ENCODE measurements at regions not wholly inside any gene's neighbourhood (a gene's known extent, or its start where the extent isn't known, plus 50 kb on each side); places are given as distances from the start of the nearest gene placed in this dataset.

GRCh38 chr7:17396692-17397091, 98.2 kb downstream of the AHR start:
- Histone ChIP-seq H3K4me1 (ENCODE audit: control insufficient read depth in 1 of 2, insufficient read depth in 2 of 2, low read length in 2 of 2) (peaks cover 0 to 7% of the 10 kb centered on the region in 2 donors), H3K4me3 (ENCODE audit: low read depth in 1 of 2, low read length in 2 of 2) (no peak overlapping the region), H3K9me3 (ENCODE audit: control insufficient read depth in 1 of 2, low read length in 2 of 2) (peaks cover 3 to 11% of the 10 kb centered on the region in 2 donors), H3K27ac (ENCODE audit: low read depth, low read length) (no peak overlapping the region), H3K36me3 (ENCODE audit: control insufficient read depth in 1 of 2, insufficient read depth in 2 of 2, low read length in 2 of 2) (no peaks in the 10 kb centered on the region), H3K9ac (ENCODE audit: low read depth in 1 of 2, low read length in 2 of 2) (no peak overlapping the region), H3K27me3 (ENCODE audit: control insufficient read depth in 1 of 2, insufficient read depth in 2 of 2, low read length in 2 of 2) (no peaks in the 10 kb centered on the region)

- Histone ChIP-seq H3K9me3 (ENCODE audit: control insufficient read depth in 1 of 2, low read length in 2 of 2) (no peaks in the 10 kb centered on the region), H3K27me3 (ENCODE audit: control insufficient read depth in 1 of 2, insufficient read depth in 2 of 2, low read length in 2 of 2) (no peaks in the 10 kb centered on the region), H3K27ac (ENCODE audit: low read depth, low read length) (no peak overlapping the region), H3K4me1 (ENCODE audit: control insufficient read depth in 1 of 2, insufficient read depth in 2 of 2, low read length in 2 of 2) (peaks cover 6 to 21% of the 10 kb centered on the region in 2 donors), H3K36me3 (ENCODE audit: control insufficient read depth in 1 of 2, insufficient read depth in 2 of 2, low read length in 2 of 2) (no peaks in the 10 kb centered on the region), H3K4me3 (ENCODE audit: low read depth in 1 of 2, low read length in 2 of 2) (peak overlapping the region in 1 of 2 donors; percentile 11), H3K9ac (ENCODE audit: low read depth in 1 of 2, low read length in 2 of 2) (no peak overlapping the region)
Measured at GRCh38 chr7:17401791-17402627, 103.6 kb downstream of the AHR start.

- no peak overlapping the region for H3K9ac ChIP-seq (ENCODE audit: low read depth in 1 of 2, low read length in 2 of 2)
- H3K36me3 ChIP-seq (ENCODE audit: control insufficient read depth in 1 of 2, insufficient read depth in 2 of 2, low read length in 2 of 2) = no peaks in the 10 kb centered on the region
- H3K4me1 ChIP-seq (ENCODE audit: control insufficient read depth in 1 of 2, insufficient read depth in 2 of 2, low read length in 2 of 2) = peaks cover 6 to 21% of the 10 kb centered on the region in 2 donors
- no peaks in the 10 kb centered on the region for H3K9me3 ChIP-seq (ENCODE audit: control insufficient read depth in 1 of 2, low read length in 2 of 2)
- H3K27me3 ChIP-seq (ENCODE audit: control insufficient read depth in 1 of 2, insufficient read depth in 2 of 2, low read length in 2 of 2) = no peaks in the 10 kb centered on the region
- H3K27ac ChIP-seq (ENCODE audit: low read depth, low read length) = no peak overlapping the region
- peak overlapping the region in 1 of 2 donors; percentile 11 for H3K4me3 ChIP-seq (ENCODE audit: low read depth in 1 of 2, low read length in 2 of 2)
Measured at GRCh38 chr7:17402628-17403278, 104.3 kb downstream of the AHR start.

GRCh38 chr7:17404006-17404405, 105.6 kb downstream of the AHR start:
- Histone ChIP-seq H3K36me3 (ENCODE audit: control insufficient read depth in 1 of 2, insufficient read depth in 2 of 2, low read length in 2 of 2) (no peaks in the 10 kb centered on the region), H3K27ac (ENCODE audit: low read depth, low read length) (no peak overlapping the region), H3K9ac (ENCODE audit: low read depth in 1 of 2, low read length in 2 of 2) (no peak overlapping the region), H3K4me3 (ENCODE audit: low read depth in 1 of 2, low read length in 2 of 2) (no peak overlapping the region), H3K27me3 (ENCODE audit: control insufficient read depth in 1 of 2, insufficient read depth in 2 of 2, low read length in 2 of 2) (no peaks in the 10 kb centered on the region), H3K4me1 (ENCODE audit: control insufficient read depth in 1 of 2, insufficient read depth in 2 of 2, low read length in 2 of 2) (peaks cover 9 to 29% of the 10 kb centered on the region in 2 donors), H3K9me3 (ENCODE audit: control insufficient read depth in 1 of 2, low read length in 2 of 2) (no peaks in the 10 kb centered on the region)

- Histone ChIP-seq H3K27ac (ENCODE audit: low read depth, low read length) (no peak overlapping the region), H3K4me1 (ENCODE audit: control insufficient read depth in 1 of 2, insufficient read depth in 2 of 2, low read length in 2 of 2) (peaks cover 11 to 24% of the 10 kb centered on the region in 2 donors), H3K9me3 (ENCODE audit: control insufficient read depth in 1 of 2, low read length in 2 of 2) (no peaks in the 10 kb centered on the region), H3K36me3 (ENCODE audit: control insufficient read depth in 1 of 2, insufficient read depth in 2 of 2, low read length in 2 of 2) (no peaks in the 10 kb centered on the region), H3K4me3 (ENCODE audit: low read depth in 1 of 2, low read length in 2 of 2) (no peak overlapping the region), H3K9ac (ENCODE audit: low read depth in 1 of 2, low read length in 2 of 2) (no peak overlapping the region), H3K27me3 (ENCODE audit: control insufficient read depth in 1 of 2, insufficient read depth in 2 of 2, low read length in 2 of 2) (no peaks in the 10 kb centered on the region)
Measured at GRCh38 chr7:17405786-17406185, 107.3 kb downstream of the AHR start.

- H3K36me3 ChIP-seq (ENCODE audit: control insufficient read depth in 1 of 2, insufficient read depth in 2 of 2, low read length in 2 of 2) = no peaks in the 10 kb centered on the region
- no peak overlapping the region for H3K27ac ChIP-seq (ENCODE audit: low read depth, low read length)
- H3K9ac ChIP-seq (ENCODE audit: low read depth in 1 of 2, low read length in 2 of 2) = no peak overlapping the region
- H3K9me3 ChIP-seq (ENCODE audit: control insufficient read depth in 1 of 2, low read length in 2 of 2) = no peaks in the 10 kb centered on the region
- peaks cover 11 to 24% of the 10 kb centered on the region in 2 donors for H3K4me1 ChIP-seq (ENCODE audit: control insufficient read depth in 1 of 2, insufficient read depth in 2 of 2, low read length in 2 of 2)
- H3K4me3 ChIP-seq (ENCODE audit: low read depth in 1 of 2, low read length in 2 of 2) = no peak overlapping the region
- H3K27me3 ChIP-seq (ENCODE audit: control insufficient read depth in 1 of 2, insufficient read depth in 2 of 2, low read length in 2 of 2) = no peaks in the 10 kb centered on the region
Measured at GRCh38 chr7:17406738-17407137, 108.3 kb downstream of the AHR start.

- Histone ChIP-seq H3K4me3 (ENCODE audit: low read depth in 1 of 2, low read length in 2 of 2) (no peak overlapping the region), H3K36me3 (ENCODE audit: control insufficient read depth in 1 of 2, insufficient read depth in 2 of 2, low read length in 2 of 2) (no peaks in the 10 kb centered on the region), H3K27me3 (ENCODE audit: control insufficient read depth in 1 of 2, insufficient read depth in 2 of 2, low read length in 2 of 2) (no peaks in the 10 kb centered on the region), H3K4me1 (ENCODE audit: control insufficient read depth in 1 of 2, insufficient read depth in 2 of 2, low read length in 2 of 2) (peaks cover 11 to 24% of the 10 kb centered on the region in 2 donors), H3K9ac (ENCODE audit: low read depth in 1 of 2, low read length in 2 of 2) (no peak overlapping the region), H3K9me3 (ENCODE audit: control insufficient read depth in 1 of 2, low read length in 2 of 2) (no peaks in the 10 kb centered on the region), H3K27ac (ENCODE audit: low read depth, low read length) (no peak overlapping the region)
Measured at GRCh38 chr7:17407229-17407628, 108.8 kb downstream of the AHR start.

- no peak overlapping the region for H3K9ac ChIP-seq (ENCODE audit: low read depth in 1 of 2, low read length in 2 of 2)
- no peaks in the 10 kb centered on the region for H3K9me3 ChIP-seq (ENCODE audit: control insufficient read depth in 1 of 2, low read length in 2 of 2)
- no peak overlapping the region for H3K4me3 ChIP-seq (ENCODE audit: low read depth in 1 of 2, low read length in 2 of 2)
- H3K36me3 ChIP-seq (ENCODE audit: control insufficient read depth in 1 of 2, insufficient read depth in 2 of 2, low read length in 2 of 2) = no peaks in the 10 kb centered on the region
- H3K27ac ChIP-seq (ENCODE audit: low read depth, low read length) = peak overlapping the region; percentile 22
- no peaks in the 10 kb centered on the region for H3K27me3 ChIP-seq (ENCODE audit: control insufficient read depth in 1 of 2, insufficient read depth in 2 of 2, low read length in 2 of 2)
- peaks cover 5 to 17% of the 10 kb centered on the region in 2 donors for H3K4me1 ChIP-seq (ENCODE audit: control insufficient read depth in 1 of 2, insufficient read depth in 2 of 2, low read length in 2 of 2)
Measured at GRCh38 chr7:17408245-17408903, 109.9 kb downstream of the AHR start.

- no peak overlapping the region for H3K27ac ChIP-seq (ENCODE audit: low read depth, low read length)
- H3K4me3 ChIP-seq (ENCODE audit: low read depth in 1 of 2, low read length in 2 of 2) = no peak overlapping the region
- H3K9ac ChIP-seq (ENCODE audit: low read depth in 1 of 2, low read length in 2 of 2) = no peak overlapping the region
- H3K27me3 ChIP-seq (ENCODE audit: control insufficient read depth in 1 of 2, insufficient read depth in 2 of 2, low read length in 2 of 2) = no peaks in the 10 kb centered on the region
- peaks cover 5 to 15% of the 10 kb centered on the region in 2 donors for H3K4me1 ChIP-seq (ENCODE audit: control insufficient read depth in 1 of 2, insufficient read depth in 2 of 2, low read length in 2 of 2)
- H3K9me3 ChIP-seq (ENCODE audit: control insufficient read depth in 1 of 2, low read length in 2 of 2) = no peaks in the 10 kb centered on the region
- H3K36me3 ChIP-seq (ENCODE audit: control insufficient read depth in 1 of 2, insufficient read depth in 2 of 2, low read length in 2 of 2) = no peaks in the 10 kb centered on the region
Measured at GRCh38 chr7:17408904-17409290, 110.4 kb downstream of the AHR start.

- Histone ChIP-seq H3K27ac (ENCODE audit: low read depth, low read length) (no peak overlapping the region), H3K27me3 (ENCODE audit: control insufficient read depth in 1 of 2, insufficient read depth in 2 of 2, low read length in 2 of 2) (no peaks in the 10 kb centered on the region), H3K9ac (ENCODE audit: low read depth in 1 of 2, low read length in 2 of 2) (no peak overlapping the region), H3K4me3 (ENCODE audit: low read depth in 1 of 2, low read length in 2 of 2) (no peak overlapping the region), H3K9me3 (ENCODE audit: control insufficient read depth in 1 of 2, low read length in 2 of 2) (no peaks in the 10 kb centered on the region), H3K36me3 (ENCODE audit: control insufficient read depth in 1 of 2, insufficient read depth in 2 of 2, low read length in 2 of 2) (no peaks in the 10 kb centered on the region), H3K4me1 (ENCODE audit: control insufficient read depth in 1 of 2, insufficient read depth in 2 of 2, low read length in 2 of 2) (peaks cover 5 to 10% of the 10 kb centered on the region in 2 donors)
Measured at GRCh38 chr7:17411922-17412321, 113.5 kb downstream of the AHR start.
